ENCODE measurements at regions not wholly inside any gene's neighbourhood (a gene's known extent, or its start where the extent isn't known, plus 50 kb on each side); places are given as distances from the start of the nearest gene placed in this dataset.

GRCh38 chr2:134148843-134149472 lies 104.9 kb upstream of the MGAT5 start (continued):
- peak; percentile 41; the same call in 1 of the 2 replicates for TF ChIP-seq REST (IDR thresholded peaks at IDR 0.05; ENCODE audit: borderline replicate concordance)
- no peak for TF ChIP-seq REST (CRISPR knock-in tag; IDR thresholded peaks at IDR 0.05; ENCODE audit: low read depth)
- no peak for TF ChIP-seq E2F1 (CRISPR knock-in tag; IDR thresholded peaks at IDR 0.05)
- TF ChIP-seq ADNP (tag; IDR thresholded peaks at IDR 0.05), result 0 out of 2 replicates have a peak, but pooled peaks have one; percentile 40
- peak; percentile 21; the same call in 1 of the 2 replicates for TF ChIP-seq BCOR (IDR thresholded peaks at IDR 0.05)
- no peak for TF ChIP-seq ZNF76 (CRISPR knock-in tag; IDR thresholded peaks at IDR 0.05; ENCODE audit: borderline replicate concordance)
- no peak for TF ChIP-seq SNAPC5 (CRISPR knock-in tag; IDR thresholded peaks at IDR 0.05)
- TF ChIP-seq ZNF707 (CRISPR knock-in tag; conservative IDR thresholded peaks at IDR 0.05), result no peak
- no peak for TF ChIP-seq ZNF780A (CRISPR knock-in tag; IDR thresholded peaks at IDR 0.05)
